Hypothalamus (tissue), 51 donors: ENCODE measurements at regions not wholly inside any gene's neighbourhood (a gene's known extent, or its start where the extent isn't known, plus 50 kb on each side); places are given as distances from the start of the nearest gene placed in this dataset.

Experiments used
- DNase-seq, 51 donors: peaks; one replicate each; lab custom pipeline; 2025; lab: John Stamatoyannopoulos, UW

GRCh38 chr2:176495826-176496225, 226.6 kb downstream of the MTX2 start:
- DNase-seq = no peak

GRCh38 chr2:176496761-176497160, 227.5 kb downstream of the MTX2 start:
- no peak for DNase-seq

- DNase-seq = no peak
Measured at GRCh38 chr2:176500901-176501300, 231.7 kb downstream of the MTX2 start.

- DNase-seq = no peak
Measured at GRCh38 chr2:176501617-176502016, 232.4 kb downstream of the MTX2 start.

- DNase-seq = no peak
Measured at GRCh38 chr2:176502619-176503018, 233.4 kb downstream of the MTX2 start.

GRCh38 chr2:176503776-176504175, 234.5 kb downstream of the MTX2 start:
- no peak for DNase-seq

GRCh38 chr2:176504440-176504839, 235.2 kb downstream of the MTX2 start:
- no peak for DNase-seq

GRCh38 chr2:176507786-176508185, 238.5 kb downstream of the MTX2 start:
- no peak for DNase-seq

GRCh38 chr2:176508374-176508773, 239.1 kb downstream of the MTX2 start:
- DNase-seq = no peak

GRCh38 chr2:176508984-176509740, 239.9 kb downstream of the MTX2 start:
- DNase-seq = no peak

GRCh38 chr2:176514276-176514675, 245.0 kb downstream of the MTX2 start:
- no peak for DNase-seq

GRCh38 chr2:176514805-176515500, 245.7 kb downstream of the MTX2 start:
- no peak for DNase-seq

GRCh38 chr2:176516051-176516602, 246.9 kb downstream of the MTX2 start:
- no peak for DNase-seq

- no peak for DNase-seq
Measured at GRCh38 chr2:176518823-176519222, 249.6 kb downstream of the MTX2 start.

- DNase-seq = no peak
Measured at GRCh38 chr2:176521878-176522670, 252.8 kb downstream of the MTX2 start.

- DNase-seq = no peak
Measured at GRCh38 chr2:176525086-176525485, 255.8 kb downstream of the MTX2 start.

GRCh38 chr2:176526995-176527901, 258.0 kb downstream of the MTX2 start:
- DNase-seq = no peak

GRCh38 chr2:176531608-176532007, 262.4 kb downstream of the MTX2 start:
- DNase-seq = no peak

- no peak for DNase-seq
Measured at GRCh38 chr2:176533505-176534193, 264.4 kb downstream of the MTX2 start.
